Activated CD4-positive, alpha-beta T cell treated with anti-CD3 and anti-CD28 coated beads for 48 hours (primary cell): ENCODE measurements at regions not wholly inside any gene's neighbourhood (a gene's known extent, or its start where the extent isn't known, plus 50 kb on each side); places are given as distances from the start of the nearest gene placed in this dataset.

Experiments used
- DNase-seq: peaks from one replicate; pipeline ENCODE4 v3.0.0-alpha.2; 2020

DNA sequence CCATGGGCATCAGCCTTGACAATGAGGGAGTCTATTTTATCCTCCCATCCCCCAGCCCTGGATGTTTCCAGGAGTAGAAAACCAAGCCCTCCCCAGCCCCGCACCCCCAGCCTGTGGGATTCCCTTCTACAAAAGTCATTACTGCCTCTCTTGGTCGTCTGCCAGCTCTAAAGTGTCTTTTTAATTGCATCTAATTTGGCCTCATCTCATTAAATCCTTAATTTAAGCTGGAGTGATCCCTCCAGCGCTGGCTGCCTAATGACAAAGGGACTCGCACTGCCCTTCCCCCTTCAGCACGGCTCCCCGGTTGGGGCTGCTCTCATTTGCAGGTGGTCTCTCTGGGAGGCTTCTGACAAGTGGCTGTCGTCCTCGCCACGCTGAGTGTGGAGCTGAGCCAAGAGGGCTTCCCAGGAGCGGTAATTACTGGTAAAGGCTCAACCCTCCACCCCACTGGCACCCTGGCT, 107.9 kb upstream of the ALDH1B1 start:
- DNase-seq, result no peak

DNA sequence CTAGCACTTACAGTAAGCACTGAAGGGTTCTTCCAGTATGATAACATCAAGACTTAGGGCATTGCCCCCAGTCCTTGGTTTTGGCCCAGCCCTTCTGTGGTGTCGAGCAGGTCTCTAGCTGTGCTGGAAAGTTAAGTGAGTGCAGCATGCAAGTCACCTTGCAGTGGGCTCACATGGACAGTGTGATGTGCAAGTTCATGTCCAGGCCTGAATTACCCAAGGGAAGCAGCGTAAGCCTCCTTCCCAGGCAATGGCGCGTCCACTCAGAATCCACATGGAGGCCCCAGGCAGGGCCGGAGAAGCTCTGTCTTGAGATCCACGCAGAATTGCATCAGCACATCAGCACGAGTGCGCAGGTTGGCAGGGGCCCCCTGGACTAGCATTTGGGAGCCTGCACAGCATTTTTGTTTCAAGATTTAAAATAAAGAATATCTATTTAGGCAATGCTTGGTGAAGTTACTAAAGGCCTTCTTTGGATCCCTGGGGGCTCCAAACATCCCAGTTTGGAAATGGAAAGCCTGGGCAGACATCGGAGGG, 108.4 kb upstream of the ALDH1B1 start:
- no peak for DNase-seq

DNA sequence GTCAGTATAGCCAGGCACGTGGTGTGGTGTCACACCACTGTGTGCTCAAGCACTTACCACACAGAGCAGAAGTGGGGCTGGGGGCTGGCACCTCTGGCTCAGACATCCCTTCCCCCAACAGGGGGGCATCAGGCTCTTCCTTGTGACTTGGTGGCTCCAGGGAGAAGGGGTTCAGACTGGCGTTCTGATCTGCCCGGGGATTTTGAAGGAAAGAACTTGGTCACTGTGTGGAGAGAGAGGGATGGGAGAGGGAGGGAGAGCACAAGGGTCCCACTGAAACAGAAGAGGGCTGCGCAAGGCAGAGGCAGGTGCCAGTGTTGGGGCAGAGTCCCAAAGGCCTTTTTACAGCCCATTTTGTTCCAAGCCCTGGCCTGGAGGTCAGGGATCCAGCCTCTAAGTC, 109.7 kb upstream of the ALDH1B1 start:
- DNase-seq, result no peak

DNA sequence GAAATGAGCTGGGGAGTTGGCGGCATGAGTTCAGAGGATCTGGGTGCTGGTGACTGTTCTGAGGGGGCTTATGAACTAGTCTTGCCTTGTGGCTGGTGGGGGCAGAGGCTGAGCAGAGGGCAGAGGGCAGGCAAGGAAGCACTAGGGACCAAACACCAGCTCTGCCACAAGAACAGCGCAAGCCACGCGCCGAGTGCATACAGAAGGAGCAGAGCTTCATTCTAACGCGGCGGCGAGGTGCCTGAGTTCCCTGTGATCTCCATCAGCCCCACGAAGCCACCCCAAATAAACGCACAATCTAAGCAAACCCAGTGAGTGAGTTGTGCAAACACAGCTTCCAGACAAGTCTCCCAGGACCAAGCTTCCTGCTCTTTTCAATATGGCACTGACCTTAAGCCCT, 110.6 kb upstream of the ALDH1B1 start:
- DNase-seq, result no peak

DNA sequence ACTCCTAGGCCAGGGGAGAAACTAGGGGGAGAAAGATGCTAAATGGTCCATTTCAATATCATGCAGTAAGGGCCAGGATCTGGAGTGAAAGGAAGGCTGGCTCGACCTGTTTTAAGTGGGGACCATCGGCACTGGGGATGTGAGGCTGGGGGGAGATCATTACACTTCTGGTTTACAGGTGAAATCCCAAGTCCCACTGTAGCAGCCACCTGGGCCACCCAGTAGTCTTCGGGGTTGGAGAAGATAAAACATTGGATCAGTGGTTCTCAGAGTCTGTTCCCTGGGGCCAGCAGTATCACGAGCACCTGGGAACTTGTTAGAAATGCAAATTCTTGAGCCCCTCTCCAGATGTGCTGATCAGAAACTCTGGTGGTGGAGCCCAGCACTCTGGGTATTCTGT, 111.3 kb upstream of the ALDH1B1 start:
- DNase-seq, result no peak

DNA sequence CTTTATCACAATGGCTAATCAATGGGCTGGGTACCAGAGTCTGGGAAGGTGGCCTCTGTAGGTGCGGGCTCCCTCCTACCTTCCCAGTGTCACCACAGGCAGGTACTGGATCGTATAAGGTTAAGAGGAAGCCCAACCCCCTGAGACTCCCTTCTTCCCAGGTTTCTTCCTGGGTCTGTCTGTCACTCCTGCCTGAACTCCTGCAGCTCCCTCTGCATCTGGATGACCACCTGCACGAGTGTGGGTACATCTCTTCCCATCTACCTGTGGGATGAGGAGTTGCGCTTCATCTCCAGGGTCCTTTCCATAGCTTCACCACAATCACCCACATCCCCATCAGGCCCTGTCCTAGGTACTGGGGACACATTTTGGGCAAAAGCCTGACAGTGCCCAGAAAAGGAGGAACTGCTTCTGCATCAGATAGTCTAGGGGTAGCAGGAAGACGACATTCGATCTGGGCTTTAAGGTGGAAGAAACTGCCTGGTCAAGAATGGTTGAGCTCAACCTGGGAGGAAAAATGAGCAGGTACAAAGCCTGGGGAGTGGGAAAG, 112.2 kb upstream of the ALDH1B1 start:
- no peak for DNase-seq

DNA sequence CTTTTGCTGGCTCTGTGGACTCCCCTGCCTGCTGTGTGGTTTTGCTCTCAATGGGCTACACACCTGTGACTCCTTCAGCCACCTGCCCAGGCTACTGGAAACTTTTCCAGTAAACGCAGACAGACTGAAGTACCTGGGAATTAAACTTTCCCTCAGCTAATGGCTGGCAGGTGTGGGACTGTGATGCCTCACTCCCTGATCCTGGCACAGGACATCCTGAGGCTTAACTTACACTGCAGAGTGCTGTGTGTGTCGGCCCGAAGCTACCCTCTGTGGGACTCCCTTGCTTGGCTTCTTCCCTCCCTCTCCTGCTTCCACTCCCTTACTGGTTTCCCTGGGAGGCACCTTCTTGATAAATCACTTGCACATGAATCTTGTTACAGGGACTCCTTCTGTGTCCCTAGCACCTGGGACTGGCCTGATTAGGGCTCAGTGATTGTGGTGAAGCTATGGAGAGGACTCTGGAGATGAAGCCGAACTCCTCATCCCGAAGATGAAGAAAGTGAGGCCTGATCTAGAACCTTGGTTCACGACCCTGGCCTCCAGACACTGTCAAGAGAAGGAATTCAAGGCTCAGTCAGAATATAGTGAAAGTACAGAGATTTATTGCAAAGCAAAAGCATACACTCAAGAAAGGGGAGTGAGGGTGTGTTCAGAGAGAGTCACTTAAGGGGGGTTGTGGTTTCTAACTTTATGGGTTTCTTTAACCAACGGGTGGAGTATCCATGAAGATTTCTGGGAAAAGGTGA, 113.4 kb upstream of the ALDH1B1 start:
- DNase-seq, result no peak

DNA sequence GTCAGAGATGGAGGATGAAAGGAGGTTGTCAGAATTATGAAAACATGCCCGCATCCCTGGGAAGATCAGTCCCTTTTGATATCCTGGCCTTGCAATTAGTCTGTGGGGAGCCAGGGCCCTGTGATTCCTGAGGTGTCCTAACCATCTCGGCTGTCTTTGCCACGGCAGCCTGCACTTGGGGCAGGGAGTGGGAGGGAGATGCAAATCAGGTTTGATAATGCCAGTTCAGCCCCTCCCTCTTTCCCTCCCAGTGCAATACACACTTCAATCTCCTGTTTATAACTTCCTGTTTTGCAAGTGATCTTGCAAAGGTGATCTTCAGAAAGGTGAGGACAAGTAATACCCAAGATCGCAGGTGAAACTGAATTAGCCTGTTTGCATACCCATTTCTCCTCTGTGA, 114.0 kb upstream of the ALDH1B1 start:
- peak; percentile 8 for DNase-seq

DNA sequence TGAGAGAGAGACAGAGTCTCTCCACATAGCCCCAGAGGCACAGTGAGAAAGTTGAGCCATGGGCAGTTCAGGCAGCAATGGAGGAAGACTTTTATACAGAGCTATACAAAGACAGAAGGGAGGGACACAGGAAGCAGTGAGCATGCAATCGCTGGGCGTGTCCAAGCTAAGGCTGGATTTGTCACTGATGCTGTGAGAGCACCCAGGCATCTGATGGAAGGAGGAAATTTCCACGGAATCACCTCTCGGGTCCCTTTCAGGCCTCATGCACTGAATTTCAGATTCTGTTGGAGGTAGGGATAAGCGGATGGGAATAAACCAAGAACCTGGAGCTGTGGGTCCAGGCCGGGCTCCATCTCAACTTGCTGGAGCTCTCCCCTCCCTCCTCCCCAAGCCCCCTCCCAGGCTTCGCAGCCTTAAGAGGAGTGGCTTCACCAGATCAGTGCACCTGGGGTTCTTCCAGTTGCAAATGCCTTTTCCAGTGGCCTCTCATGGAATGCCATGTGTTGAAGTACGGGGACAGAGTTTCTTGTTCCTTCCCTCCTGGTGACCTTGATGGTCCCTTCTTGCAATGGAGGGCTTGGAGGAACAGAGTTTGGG, 114.8 kb upstream of the ALDH1B1 start:
- no peak for DNase-seq

DNA sequence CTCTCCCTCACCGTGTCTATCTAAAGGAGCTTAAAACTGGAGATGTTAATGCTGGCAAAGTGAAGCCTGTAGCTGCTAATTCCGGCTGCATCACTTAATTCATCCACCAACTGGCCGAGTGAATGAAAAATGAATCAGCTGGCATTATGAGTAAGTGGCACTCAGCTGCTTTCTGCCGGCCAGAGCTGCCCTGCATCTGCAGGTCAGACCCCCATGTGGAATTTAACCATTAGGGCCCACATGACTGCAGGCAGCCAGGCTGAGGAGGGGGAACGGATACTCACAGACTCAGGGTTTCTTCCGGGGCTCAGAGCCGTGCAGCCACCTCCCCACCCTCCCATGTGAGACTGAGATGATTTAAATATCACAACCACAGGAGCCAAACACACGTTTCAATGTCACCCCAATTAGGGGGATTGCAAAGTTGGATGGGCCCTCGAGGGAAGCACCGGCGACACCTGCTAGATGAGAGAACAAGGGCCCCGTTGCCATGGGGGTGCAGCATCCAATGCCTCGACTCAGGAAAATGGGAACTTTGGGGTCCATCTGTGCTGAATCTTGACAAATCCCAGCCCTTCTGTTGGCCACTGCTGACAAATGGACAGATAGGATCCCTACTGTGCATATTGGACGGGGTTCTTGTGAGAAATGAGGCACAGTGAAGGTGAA, 115.6 kb upstream of the ALDH1B1 start:
- no peak for DNase-seq

DNA sequence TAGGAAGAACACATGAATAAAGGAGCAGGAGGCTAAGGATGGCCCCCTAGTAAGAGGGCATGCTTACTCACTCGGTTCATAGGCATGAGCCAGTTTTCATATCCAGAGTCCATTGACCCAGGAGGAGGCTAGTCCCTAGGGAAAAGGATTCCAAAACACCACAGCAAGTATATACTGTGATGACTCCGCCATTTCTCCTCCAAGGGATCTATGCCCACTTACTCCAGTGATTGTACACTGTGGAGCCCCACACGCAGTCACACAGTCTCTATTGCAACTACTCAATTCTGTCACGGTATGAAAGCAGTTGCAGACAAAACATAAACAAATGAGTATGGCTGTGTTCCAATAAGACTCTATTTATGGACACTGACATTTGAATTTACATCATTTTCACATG, 117.7 kb upstream of the ALDH1B1 start:
- DNase-seq, result no peak

DNA sequence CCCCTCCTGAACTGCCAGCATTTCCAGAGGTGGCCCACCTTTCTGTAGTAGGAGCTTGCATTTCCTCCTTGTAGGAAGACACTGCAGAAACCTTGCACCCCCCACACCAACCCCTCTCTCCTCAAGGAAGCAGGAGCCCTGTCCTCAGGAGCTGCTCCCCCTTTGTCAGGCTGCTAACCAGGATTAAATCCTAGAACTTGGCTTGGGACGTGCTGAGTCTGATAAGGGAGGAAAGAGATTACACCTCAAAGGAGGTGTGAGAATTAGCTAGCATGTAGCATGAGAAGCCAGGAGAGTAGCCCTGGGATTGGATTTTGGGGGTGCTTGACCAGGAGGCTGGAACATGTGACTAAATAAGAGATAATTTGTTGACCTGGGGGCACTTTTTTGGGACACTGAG, 119.8 kb upstream of the ALDH1B1 start:
- no peak for DNase-seq

DNA sequence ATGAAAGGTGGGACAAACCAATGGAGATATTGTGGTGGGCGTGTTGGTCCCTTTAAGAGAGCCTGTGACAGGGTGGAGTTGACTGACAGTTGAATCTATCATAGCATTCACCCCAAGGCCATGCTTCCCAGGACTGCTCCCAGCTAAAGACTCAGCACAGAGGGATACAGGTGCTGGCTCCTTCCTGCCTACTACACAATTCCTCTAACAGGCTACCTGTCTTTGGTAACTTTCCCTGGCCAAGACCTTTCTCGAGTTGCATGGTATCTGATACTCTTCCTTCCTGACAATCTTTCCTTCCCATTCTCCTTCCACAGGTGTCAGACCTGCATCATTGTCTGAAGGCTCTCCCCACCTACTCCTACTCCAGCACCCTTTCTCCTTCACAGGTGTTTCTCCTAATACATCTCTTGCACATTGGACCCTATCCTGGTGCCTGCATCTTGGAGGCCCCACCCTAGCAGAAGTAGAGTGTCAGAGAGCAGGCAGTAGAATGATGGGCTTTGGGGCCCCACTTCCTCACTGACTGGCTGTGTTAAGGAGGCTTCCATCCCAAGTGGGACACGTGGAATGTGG, 120.7 kb upstream of the ALDH1B1 start:
- no peak for DNase-seq

DNA sequence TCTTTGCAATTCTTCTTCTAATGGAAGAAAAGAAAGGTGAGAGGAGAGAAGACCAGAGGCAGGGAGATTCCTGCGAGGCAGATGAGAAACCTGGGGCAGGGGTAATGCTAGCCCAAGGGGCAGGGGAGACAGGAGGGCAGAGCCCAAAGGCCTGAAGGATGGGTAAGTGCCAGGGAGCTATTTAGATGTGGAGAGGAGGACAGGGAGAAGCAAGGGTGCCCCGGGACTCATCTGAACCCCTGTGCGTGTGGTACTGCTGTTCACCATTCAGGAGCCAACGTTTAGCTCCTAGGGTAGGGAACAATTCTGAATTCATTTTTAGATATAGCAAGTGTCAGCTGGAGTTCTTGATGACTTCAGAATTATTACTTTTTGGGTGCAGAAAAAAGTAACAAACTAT, 122.7 kb upstream of the ALDH1B1 start:
- DNase-seq, result no peak

DNA sequence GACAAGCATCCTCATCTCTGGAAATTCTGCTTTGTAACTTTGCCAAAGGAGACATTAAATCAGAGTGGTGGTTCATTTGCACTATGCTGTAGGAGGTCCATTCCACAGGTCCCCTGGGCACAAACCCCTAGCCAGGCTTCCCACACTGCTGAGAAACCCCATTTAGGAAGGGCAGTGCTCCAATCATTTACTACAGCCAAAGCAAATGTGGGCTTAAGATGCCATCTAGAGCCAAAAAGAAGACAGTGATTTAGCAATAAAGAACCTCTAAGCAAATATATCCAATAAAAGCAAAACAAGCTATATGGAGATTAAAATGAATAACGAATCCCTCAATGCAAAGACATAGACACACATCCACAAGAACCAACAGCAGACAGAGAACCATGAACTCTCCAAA, 129.0 kb upstream of the ALDH1B1 start:
- DNase-seq, result no peak

DNA sequence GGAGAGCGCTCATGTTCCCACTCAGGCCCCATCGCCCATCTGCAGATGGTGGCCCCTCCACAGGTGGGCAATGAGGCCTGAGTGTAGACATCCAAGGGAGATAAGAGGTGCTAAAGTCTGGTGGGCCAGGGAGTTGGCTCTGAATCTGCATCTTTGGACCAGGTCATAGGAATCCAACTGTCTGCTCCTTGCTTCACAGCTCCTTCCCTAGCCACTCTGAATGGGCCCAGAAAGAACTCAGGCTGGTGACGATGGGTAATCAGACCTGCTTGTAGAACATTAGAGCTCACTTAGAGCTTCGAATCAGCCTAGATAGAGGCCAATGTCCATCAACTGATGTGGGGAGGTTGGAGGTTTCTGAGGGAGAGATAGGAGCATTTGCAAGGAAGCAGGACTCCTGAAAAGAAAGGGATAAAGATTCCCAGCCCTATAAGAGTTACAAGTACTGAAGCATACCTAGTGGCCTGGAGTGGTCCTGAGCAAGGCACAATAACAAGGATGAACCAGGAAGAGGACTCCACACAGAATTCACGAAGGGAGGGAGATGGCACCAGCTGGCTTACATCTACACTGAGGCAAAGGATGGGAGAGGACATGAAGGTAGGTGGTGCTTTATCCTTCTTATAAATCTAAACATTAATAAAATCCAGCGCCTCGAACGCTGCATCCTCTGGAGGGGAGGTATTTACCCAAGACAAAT, 132.8 kb upstream of the ALDH1B1 start:
- DNase-seq, result no peak

DNA sequence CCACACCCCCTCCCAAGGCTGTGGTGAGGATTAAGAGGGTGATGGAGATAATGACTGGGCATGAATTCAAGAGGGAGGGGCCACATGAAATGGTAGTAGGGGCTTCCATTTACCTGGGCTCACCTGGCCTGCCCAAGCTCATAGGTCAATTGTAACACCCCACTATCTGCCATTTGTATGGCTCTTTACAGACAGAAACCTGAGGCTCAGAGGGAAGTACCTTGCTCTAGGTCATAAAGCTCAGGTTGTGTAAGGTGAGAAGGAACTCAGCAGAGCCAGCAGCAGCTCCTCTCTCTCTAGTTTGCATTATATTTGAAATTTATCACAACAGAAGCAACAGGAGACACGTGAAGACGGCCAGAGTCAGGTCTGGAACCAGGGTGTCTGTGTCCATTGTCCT, 133.4 kb upstream of the ALDH1B1 start:
- no peak for DNase-seq

DNA sequence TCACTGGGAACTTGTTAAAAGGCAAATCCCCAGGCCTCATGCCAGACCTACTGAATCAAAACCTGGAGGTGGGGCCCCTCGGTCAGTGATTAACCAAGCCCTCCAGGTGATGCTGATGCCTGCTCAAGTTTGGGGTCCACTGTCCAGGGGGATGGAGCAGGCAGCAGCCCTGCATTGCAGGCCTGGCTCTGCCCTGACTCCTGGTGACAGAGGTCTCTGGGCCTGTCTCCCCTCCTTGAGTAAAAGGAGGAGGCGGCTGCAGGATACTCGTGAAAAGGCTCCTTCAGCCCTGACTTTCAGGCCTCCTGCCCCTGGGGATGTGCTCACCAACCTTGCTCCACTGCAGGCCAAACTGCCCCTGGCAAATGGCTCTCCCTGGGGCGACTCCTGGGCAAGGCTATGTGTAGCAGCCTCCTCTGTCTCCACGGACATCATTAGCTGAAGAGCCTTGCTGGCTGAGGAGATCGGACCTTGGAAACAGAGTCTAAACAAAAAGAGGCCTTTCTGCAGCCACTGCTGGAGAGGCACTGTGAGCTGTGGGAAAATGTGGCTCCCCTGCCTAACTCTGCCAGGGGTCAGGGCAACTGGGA, 134.8 kb upstream of the ALDH1B1 start:
- DNase-seq, result no peak

DNA sequence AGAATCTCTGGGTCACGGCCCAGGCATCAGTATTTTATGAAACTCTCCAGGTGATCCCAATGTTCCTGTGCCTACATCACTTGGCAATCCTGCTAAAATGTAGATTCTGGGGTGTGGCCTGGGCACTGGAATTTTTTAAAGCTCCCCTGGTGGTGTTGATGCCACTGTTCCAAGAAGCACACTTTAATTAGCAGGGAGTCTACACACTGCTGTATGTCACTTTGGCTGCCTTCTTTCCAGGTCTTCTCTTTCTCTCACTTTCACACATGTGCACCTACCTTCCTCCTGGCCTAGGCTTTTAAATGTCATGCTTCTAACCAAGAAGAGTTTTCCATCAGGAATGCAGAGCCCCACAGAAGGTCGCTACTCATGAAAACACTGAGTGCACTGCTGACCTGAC, 136.0 kb upstream of the ALDH1B1 start:
- DNase-seq, result no peak

DNA sequence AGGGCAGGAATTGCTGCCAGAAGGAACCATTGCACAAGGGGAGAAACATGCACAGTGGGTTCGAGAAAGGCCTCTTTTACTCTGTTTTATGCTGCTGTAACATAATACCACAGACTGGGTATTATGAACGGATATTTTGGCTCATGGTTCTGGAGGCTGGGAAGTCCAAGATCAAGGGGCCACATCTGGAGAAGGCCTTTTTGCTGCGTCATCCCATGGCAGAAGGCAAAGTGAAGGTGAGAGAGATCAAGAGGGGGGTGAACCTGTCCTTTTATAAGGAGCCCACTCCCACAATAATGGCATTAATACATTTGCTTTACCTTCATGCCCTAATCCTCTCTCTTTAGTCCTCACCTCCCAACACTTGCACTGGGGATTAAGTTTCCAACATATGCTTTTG, 136.9 kb upstream of the ALDH1B1 start:
- DNase-seq, result no peak

DNA sequence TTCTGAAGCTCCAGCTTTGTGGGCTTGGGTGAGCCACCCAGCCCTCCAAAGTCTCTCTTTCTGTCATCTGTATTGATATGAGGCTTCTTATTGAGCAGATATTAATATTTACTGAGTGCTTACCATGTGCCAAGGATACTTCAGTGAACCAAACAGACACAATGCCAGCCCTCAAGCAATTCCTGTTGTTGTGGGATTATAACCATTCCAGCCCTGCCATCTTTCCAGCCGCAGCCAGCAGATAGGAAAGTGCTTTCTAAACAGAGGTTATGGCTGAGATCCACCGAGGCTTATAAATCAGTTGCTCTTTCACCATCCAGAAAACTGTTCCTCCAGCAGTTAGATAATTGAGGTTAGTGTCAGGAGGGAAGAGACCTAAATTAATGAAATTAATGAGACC, 137.7 kb upstream of the ALDH1B1 start:
- DNase-seq, result no peak

DNA sequence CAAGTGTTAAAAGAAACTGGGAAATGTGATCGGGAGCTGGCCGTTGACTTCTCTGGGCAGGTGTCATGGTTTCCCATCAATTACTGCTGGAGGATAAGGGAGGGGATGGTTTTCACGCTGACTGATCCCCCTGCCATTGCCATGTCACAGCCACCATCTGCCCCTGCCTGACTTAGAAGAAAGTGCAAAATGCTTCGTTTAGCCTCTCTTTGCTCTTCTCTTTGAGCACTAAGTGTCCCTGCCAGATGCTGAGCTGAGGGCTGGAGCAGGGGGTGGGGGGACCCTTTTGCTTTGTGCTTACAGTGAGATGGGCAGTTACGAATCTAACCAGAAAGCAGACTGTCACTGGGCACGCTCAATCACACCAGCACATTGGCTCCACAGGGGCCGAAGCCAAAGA, 138.4 kb upstream of the ALDH1B1 start:
- DNase-seq, result no peak
